SK-N-SH treated with all-trans-retinoic acid at 6 μM for 48 hours (cell line): ENCODE measurements at regions not wholly inside any gene's neighbourhood (a gene's known extent, or its start where the extent isn't known, plus 50 kb on each side); places are given as distances from the start of the nearest gene placed in this dataset.

Experiments used
- ATAC-seq: fragments of 200-7000 bp; cut with Tn5 transposase; 3 replicates; pipeline ENCODE4 v1.9.1; 2020; ENCODE audit warnings: mild to moderate bottlenecking, moderate library complexity
- ARNTL ChIP-seq: fragments of 450-650 bp; formaldehyde crosslinking; IDR thresholded peaks from 2 replicates; pipeline ENCODE4 v1.5.0; 2020; ENCODE audit warnings: low read depth, mild to moderate bottlenecking, moderate library complexity, borderline replicate concordance
- BACH2 ChIP-seq: fragments of 250-450 bp; sonication (Bioruptor Pico); IDR thresholded peaks from 2 replicates; pipeline ENCODE4 v1.9.0; 2021; ENCODE audit warnings: mild to moderate bottlenecking, borderline replicate concordance
- CSDC2 ChIP-seq: fragments of 250-450 bp; sonication (Bioruptor Pico); IDR thresholded peaks from 2 replicates; pipeline ENCODE4 v1.5.0; 2020; ENCODE audit warnings: mild to moderate bottlenecking, moderate library complexity
- ESRRG ChIP-seq: fragments of 250-450 bp; sonication (Bioruptor Pico); IDR thresholded peaks from 2 replicates; pipeline ENCODE4 v1.6.1; 2021; ENCODE audit warnings: mild to moderate bottlenecking
- GLIS3 ChIP-seq: fragments of 250-450 bp; sonication (Bioruptor Pico); IDR thresholded peaks from 2 replicates; pipeline ENCODE4 v1.5.0; 2020; ENCODE audit warnings: mild to moderate bottlenecking, moderate library complexity
- OSR1 ChIP-seq: fragments of 250-450 bp; sonication (Bioruptor Pico); IDR thresholded peaks from 2 replicates; pipeline ENCODE4 v1.8.0; 2022; ENCODE audit warnings: moderate library complexity, mild to moderate bottlenecking, inconsistent platforms
- PATZ1 ChIP-seq: fragments of 250-450 bp; sonication (Bioruptor Pico); IDR thresholded peaks from 2 replicates; pipeline ENCODE4 v1.8.0; 2020; ENCODE audit warnings: mild to moderate bottlenecking, moderate library complexity, borderline replicate concordance
- POU6F1 ChIP-seq: fragments of 250-450 bp; sonication (Bioruptor Pico); IDR thresholded peaks from 2 replicates; pipeline ENCODE4 v1.8.0; 2021; ENCODE audit warnings: low read depth, mild to moderate bottlenecking, moderate library complexity, borderline replicate concordance
- PPARA ChIP-seq: fragments of 250-450 bp; sonication (Bioruptor Pico); IDR thresholded peaks from 2 replicates; pipeline ENCODE4 v1.5.0; 2020; ENCODE audit warnings: mild to moderate bottlenecking, borderline replicate concordance
- SNAI2 ChIP-seq: fragments of 250-450 bp; sonication (Bioruptor Pico); IDR thresholded peaks from 2 replicates; pipeline ENCODE4 v1.5.0; 2020; ENCODE audit warnings: mild to moderate bottlenecking, moderate library complexity
- TCF4 ChIP-seq: fragments of 250-450 bp; sonication (Bioruptor Pico); IDR thresholded peaks from 2 replicates; pipeline ENCODE4 v1.8.0; 2021; ENCODE audit warnings: mild to moderate bottlenecking, moderate library complexity, borderline replicate concordance
- ZC3H10 ChIP-seq: fragments of 250-450 bp; sonication (Bioruptor Pico); IDR thresholded peaks from 2 replicates; pipeline ENCODE4 v1.5.1; 2021; ENCODE audit warnings: mild to moderate bottlenecking, moderate library complexity
- ZFP30 ChIP-seq: fragments of 450-650 bp; formaldehyde crosslinking; IDR thresholded peaks from 2 replicates; pipeline ENCODE4 v1.5.0; 2022; ENCODE audit warnings: mild to moderate bottlenecking, moderate library complexity
- ZNF565 ChIP-seq: fragments of 450-650 bp; formaldehyde crosslinking; conservative IDR thresholded peaks from 2 replicates; pipeline ENCODE4 v1.5.0; 2020; ENCODE audit warnings: low read depth, mild to moderate bottlenecking, moderate library complexity
- ZNF8 ChIP-seq: fragments of 450-650 bp; formaldehyde crosslinking; IDR thresholded peaks from 2 replicates; pipeline ENCODE4 v1.5.0; 2020; ENCODE audit warnings: mild to moderate bottlenecking, moderate library complexity
- TF ChIP-seq, protein P1 (sequence below): fragments of 250-450 bp; sonication (Bioruptor Pico); IDR thresholded peaks from 2 replicates; pipeline ENCODE4 v1.5.1; 2021; ENCODE audit warnings: mild to moderate bottlenecking, moderate library complexity

- no peak for TF ChIP-seq PATZ1 (CRISPR knock-in tag)
- no peak for ATAC-seq
Measured at GRCh38 chrX:128634754-128635153, 582.6 kb upstream of the ACTRT1 start.

DNA sequence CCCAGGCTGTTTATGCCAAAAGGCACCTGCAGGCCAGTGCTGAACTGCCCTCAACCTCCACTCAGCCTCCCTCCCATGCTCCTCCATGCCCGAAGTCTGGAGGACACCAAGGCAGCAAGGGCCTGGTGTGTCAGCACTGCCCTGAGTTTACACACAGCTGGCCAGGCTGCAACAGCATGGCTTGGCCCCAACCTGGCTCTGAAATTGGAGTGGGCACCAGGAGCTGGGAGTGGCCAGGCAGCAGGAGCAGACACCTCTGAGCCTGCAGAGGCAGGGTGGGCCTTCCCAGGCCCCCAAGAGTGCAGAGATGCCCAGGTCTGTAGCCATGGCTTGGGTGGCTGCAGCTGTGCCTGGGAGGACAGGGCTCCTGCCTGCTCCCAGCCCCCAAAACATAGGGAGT, 571.2 kb upstream of the ACTRT1 start:
- no peak for ATAC-seq

DNA sequence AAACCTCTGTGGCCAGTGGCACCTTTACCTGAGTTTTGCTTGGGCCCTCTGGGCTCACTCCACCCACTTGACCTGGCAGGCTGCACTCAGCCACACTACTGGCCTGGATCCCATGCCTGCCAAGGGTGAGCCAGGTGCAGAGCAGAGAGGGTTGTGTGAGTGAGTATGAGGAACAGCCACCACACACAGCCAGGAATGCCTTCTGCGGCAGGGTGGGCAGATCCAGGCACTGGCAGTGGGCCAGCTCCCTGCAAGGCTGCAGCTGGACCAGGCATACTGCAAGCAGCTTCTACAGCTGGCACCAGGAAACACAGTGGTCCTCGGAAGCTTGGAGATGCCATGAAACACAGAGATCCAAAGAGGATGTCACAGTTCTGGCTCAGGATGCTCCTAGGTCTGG, 570.1 kb upstream of the ACTRT1 start:
- TF ChIP-seq BACH2 (CRISPR knock-in tag): no peak
- TF ChIP-seq PATZ1 (CRISPR knock-in tag): no peak
- no peak for TF ChIP-seq ZFP30 (CRISPR knock-in tag)
- TF ChIP-seq ESRRG (CRISPR knock-in tag): no peak
- TF ChIP-seq, all 23 proteins: peak for 0
- no peak for ATAC-seq

More for the DNA sequence above, 571.2 kb upstream of the ACTRT1 start:
- TF ChIP-seq BACH2 (CRISPR knock-in tag) (no peak), ZC3H10 (CRISPR knock-in tag) (no peak), ZFP30 (CRISPR knock-in tag) (no peak), TCF4 (CRISPR knock-in tag) (no peak), PATZ1 (CRISPR knock-in tag) (no peak), GLIS3 (no peak), ZNF565 (no peak), CSDC2 (CRISPR knock-in tag) (no peak)
- TF ChIP-seq, protein P1, sequence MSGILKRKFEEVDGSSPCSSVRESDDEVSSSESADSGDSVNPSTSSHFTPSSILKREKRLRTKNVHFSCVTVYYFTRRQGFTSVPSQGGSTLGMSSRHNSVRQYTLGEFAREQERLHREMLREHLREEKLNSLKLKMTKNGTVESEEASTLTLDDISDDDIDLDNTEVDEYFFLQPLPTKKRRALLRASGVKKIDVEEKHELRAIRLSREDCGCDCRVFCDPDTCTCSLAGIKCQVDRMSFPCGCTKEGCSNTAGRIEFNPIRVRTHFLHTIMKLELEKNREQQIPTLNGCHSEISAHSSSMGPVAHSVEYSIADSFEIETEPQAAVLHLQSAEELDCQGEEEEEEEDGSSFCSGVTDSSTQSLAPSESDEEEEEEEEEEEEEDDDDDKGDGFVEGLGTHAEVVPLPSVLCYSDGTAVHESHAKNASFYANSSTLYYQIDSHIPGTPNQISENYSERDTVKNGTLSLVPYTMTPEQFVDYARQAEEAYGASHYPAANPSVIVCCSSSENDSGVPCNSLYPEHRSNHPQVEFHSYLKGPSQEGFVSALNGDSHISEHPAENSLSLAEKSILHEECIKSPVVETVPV (CRISPR knock-in tag): no peak

GRCh38 chrX:128619490-128619889, 567.3 kb upstream of the ACTRT1 start:
- ATAC-seq: no peak
- TF ChIP-seq ARNTL (CRISPR knock-in tag) (no peak), ZNF565 (no peak), ZFP30 (CRISPR knock-in tag) (no peak), PPARA (CRISPR knock-in tag) (no peak), PATZ1 (CRISPR knock-in tag) (no peak), CSDC2 (CRISPR knock-in tag) (no peak), POU6F1 (CRISPR knock-in tag) (no peak), ZNF8 (CRISPR knock-in tag) (no peak), OSR1 (no peak), ZC3H10 (CRISPR knock-in tag) (no peak), SNAI2 (CRISPR knock-in tag) (no peak)
